ENCODE measurements at regions not wholly inside any gene's neighbourhood (a gene's known extent, or its start where the extent isn't known, plus 50 kb on each side); places are given as distances from the start of the nearest gene placed in this dataset.

GRCh38 chr14:62283837-62284236 lies 521.6 kb downstream of the SNAPC1 start:
- no peak for DNase-seq (ENCODE audit: low spot score)

GRCh38 chr14:62289471-62289870 lies 527.3 kb downstream of the SNAPC1 start:
- DNase-seq (ENCODE audit: low spot score), result no peak

- DNase-seq (ENCODE audit: low spot score), result no peak
These were observed 538.9 kb downstream of the SNAPC1 start for GRCh38 chr14:62301080-62301479.

- DNase-seq (ENCODE audit: low spot score), result no peak
These were observed 539.7 kb downstream of the SNAPC1 start for GRCh38 chr14:62301911-62302310.

- DNase-seq (ENCODE audit: low spot score), result no peak
These were observed 541.2 kb downstream of the SNAPC1 start for GRCh38 chr14:62303437-62303836.

GRCh38 chr14:62304257-62304656 lies 542.0 kb downstream of the SNAPC1 start:
- no peak for DNase-seq (ENCODE audit: low spot score)

- no peak for DNase-seq (ENCODE audit: low spot score)
These were observed 545.6 kb downstream of the SNAPC1 start for GRCh38 chr14:62307844-62308243.

- no peak for DNase-seq (ENCODE audit: low spot score)
These were observed 546.1 kb downstream of the SNAPC1 start for GRCh38 chr14:62308316-62308715.

GRCh38 chr14:62308891-62309290 lies 546.7 kb downstream of the SNAPC1 start:
- no peak for DNase-seq (ENCODE audit: low spot score)

- no peak for DNase-seq (ENCODE audit: low spot score)
These were observed 551.0 kb downstream of the SNAPC1 start for GRCh38 chr14:62313212-62313611.

- DNase-seq (ENCODE audit: low spot score), result no peak
These were observed 552.0 kb downstream of the SNAPC1 start for GRCh38 chr14:62314221-62314620.

GRCh38 chr14:62314871-62315270 lies 552.7 kb downstream of the SNAPC1 start:
- no peak for DNase-seq (ENCODE audit: low spot score)

GRCh38 chr14:62315631-62316030 lies 553.4 kb downstream of the SNAPC1 start:
- no peak for DNase-seq (ENCODE audit: low spot score)

GRCh38 chr14:62322216-62322615 lies 560.0 kb downstream of the SNAPC1 start:
- no peak for DNase-seq (ENCODE audit: low spot score)

- DNase-seq (ENCODE audit: low spot score), result no peak
These were observed 567.2 kb downstream of the SNAPC1 start for GRCh38 chr14:62329427-62329826.

- DNase-seq (ENCODE audit: low spot score), result no peak
These were observed 585.4 kb downstream of the SNAPC1 start for GRCh38 chr14:62347562-62348011.

GRCh38 chr14:62357362-62357761 lies 595.1 kb downstream of the SNAPC1 start:
- no peak for DNase-seq (ENCODE audit: low spot score)

- DNase-seq (ENCODE audit: low spot score), result no peak
These were observed 601.9 kb downstream of the SNAPC1 start for GRCh38 chr14:62364161-62364560.

- DNase-seq (ENCODE audit: low spot score), result no peak
These were observed 602.6 kb downstream of the SNAPC1 start for GRCh38 chr14:62364800-62365280.

GRCh38 chr14:62369919-62370560 lies 607.8 kb downstream of the SNAPC1 start:
- no peak for DNase-seq (ENCODE audit: low spot score)

GRCh38 chr14:62373944-62374343 lies 611.7 kb downstream of the SNAPC1 start:
- DNase-seq (ENCODE audit: low spot score), result no peak

GRCh38 chr14:62378057-62378456 lies 615.8 kb downstream of the SNAPC1 start:
- DNase-seq (ENCODE audit: low spot score), result no peak

GRCh38 chr14:62381311-62382070 lies 619.3 kb downstream of the SNAPC1 start:
- DNase-seq (ENCODE audit: low spot score), result no peak

- no peak for DNase-seq (ENCODE audit: low spot score)
These were observed 636.1 kb downstream of the KCNH5 start for GRCh38 chr14:62409169-62409568.
